A673 (cell line): ENCODE measurements at regions not wholly inside any gene's neighbourhood (a gene's known extent, or its start where the extent isn't known, plus 50 kb on each side); places are given as distances from the start of the nearest gene placed in this dataset.

ENCODE experiments used
- BruUV-seq: library from RNA; stranded (reverse); fragments of 400-500 nt; replicated peaks from 2 replicates; lab custom pipeline; 2021; lab: Mats Ljungman, UMichigan
- CTCF ChIA-PET: fragments of 300-600 bp; sonication (Branson Sonifier 250); formaldehyde crosslinking; loops from one replicate; lab custom pipeline; 2022; ENCODE audit warnings: antibody characterized with exemption; lab: Charles Lee
- POLR2A ChIA-PET: fragments of 300-600 bp; sonication (Branson Sonifier 250); formaldehyde crosslinking; loops from one replicate; lab custom pipeline; 2022; ENCODE audit warnings: antibody characterized with exemption; ENCODE audit not compliant: low non-redundant PET; lab: Charles Lee
- DNase-seq: peaks from one replicate; pipeline ENCODE4 v3.0.0-alpha.2; 2015; ENCODE audit warnings: low spot score
- H3K27ac ChIP-seq: fragments of 200-600 bp; sonication (generic); 2 replicates; pipeline ENCODE4 v1.5.1; 2016; ENCODE audit warnings: mixed run types, low read depth, mild to moderate bottlenecking, mixed read lengths, antibody characterized with exemption, low read length; ENCODE audit not compliant: poor library complexity, severe bottlenecking
- H3K27me3 ChIP-seq: fragments of 200-600 bp; sonication (generic); replicated peaks from 2 replicates; pipeline ENCODE4 v1.6.1; 2017; ENCODE audit warnings: mixed run types, low read depth, mild to moderate bottlenecking, mixed read lengths, antibody characterized with exemption, low read length; ENCODE audit not compliant: insufficient read depth, poor library complexity
- H3K36me3 ChIP-seq: fragments of 200-600 bp; sonication (generic); 2 replicates; pipeline ENCODE4 v1.6.1; 2016; ENCODE audit warnings: mixed run types, mild to moderate bottlenecking, mixed read lengths, antibody characterized with exemption, low read length; ENCODE audit not compliant: insufficient read depth, poor library complexity, severe bottlenecking
- H3K4me1 ChIP-seq: fragments of 200-600 bp; sonication (generic); 2 replicates; pipeline ENCODE4 v1.6.1; 2017; ENCODE audit warnings: mixed run types, mild to moderate bottlenecking, mixed read lengths, antibody characterized with exemption, low read length; ENCODE audit not compliant: insufficient read depth, poor library complexity, severe bottlenecking
- H3K4me3 ChIP-seq: fragments of 200-600 bp; sonication (generic); 2 replicates; pipeline ENCODE4 v1.5.1; 2016; ENCODE audit warnings: low read depth, mixed run types, mild to moderate bottlenecking, mixed read lengths, low read length; ENCODE audit not compliant: poor library complexity, severe bottlenecking
- H3K9me3 ChIP-seq: fragments of 200-600 bp; sonication (generic); 2 replicates; pipeline ENCODE4 v1.6.1; 2016; ENCODE audit warnings: mixed run types, low read depth, mild to moderate bottlenecking, mixed read lengths, antibody characterized with exemption, low read length; ENCODE audit not compliant: poor library complexity, severe bottlenecking
- EZH2 ChIP-seq: fragments of 200-600 bp; sonication (generic); IDR thresholded peaks from 2 replicates; pipeline ENCODE4 v1.6.1; 2017; ENCODE audit warnings: borderline replicate concordance, low read depth, mild to moderate bottlenecking, mixed read lengths, antibody characterized with exemption, low read length; ENCODE audit not compliant: poor library complexity, severe bottlenecking
- intact Hi-C: fragments of 100-400 bp; cut with micrococcal nuclease; formaldehyde crosslinking; loops from one replicate; pipeline ENCODE4 v1.10.0; 2022; ENCODE audit not compliant: unreplicated experiment
- TF ChIP-seq, protein P1 (sequence below): fragments of 300-800, 200-600 bp; sonication (generic); conservative IDR thresholded peaks from 2 replicates; pipeline ENCODE4 v1.5.1; 2017; ENCODE audit warnings: low read depth, mild to moderate bottlenecking, antibody characterized with exemption, low read length, moderate library complexity, mixed read lengths

DNA sequence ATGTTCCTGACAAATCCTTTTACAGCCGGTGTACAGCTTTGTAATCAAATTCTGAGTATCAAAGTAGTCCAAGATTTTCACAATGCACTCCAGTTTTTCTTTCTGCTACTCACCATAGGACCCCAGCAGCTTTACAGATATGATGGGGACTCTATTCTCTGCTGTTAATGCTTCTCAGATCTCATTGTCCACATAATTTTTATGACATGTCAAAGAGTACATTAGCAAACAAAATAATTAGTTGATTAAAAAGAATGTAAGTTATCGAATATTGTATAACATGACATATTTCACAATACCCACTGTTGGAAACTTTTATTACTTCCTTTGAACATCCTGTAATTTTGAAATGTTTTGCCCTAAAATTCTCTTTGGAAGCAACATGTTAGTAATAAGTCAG, 81.4 kb upstream of the KIAA1217 start:
- H3K27me3 ChIP-seq: no peaks in the 10 kb centered on the region
- ChIA-PET CTCF (no interaction called here), POLR2A (no interaction called here)
- peak; percentile 70 for DNase-seq
- peak overlapping the region; percentile 76 for H3K27ac ChIP-seq
- no peaks in the 10 kb centered on the region for H3K9me3 ChIP-seq
- peak overlapping the region; percentile 24 for H3K4me3 ChIP-seq
- intact Hi-C loops: no loop called here
- H3K36me3 ChIP-seq: no peaks in the 10 kb centered on the region
- BruUV-seq: no TSS peak
- peaks cover 42% of the 10 kb centered on the region for H3K4me1 ChIP-seq
- TF ChIP-seq, protein P1, sequence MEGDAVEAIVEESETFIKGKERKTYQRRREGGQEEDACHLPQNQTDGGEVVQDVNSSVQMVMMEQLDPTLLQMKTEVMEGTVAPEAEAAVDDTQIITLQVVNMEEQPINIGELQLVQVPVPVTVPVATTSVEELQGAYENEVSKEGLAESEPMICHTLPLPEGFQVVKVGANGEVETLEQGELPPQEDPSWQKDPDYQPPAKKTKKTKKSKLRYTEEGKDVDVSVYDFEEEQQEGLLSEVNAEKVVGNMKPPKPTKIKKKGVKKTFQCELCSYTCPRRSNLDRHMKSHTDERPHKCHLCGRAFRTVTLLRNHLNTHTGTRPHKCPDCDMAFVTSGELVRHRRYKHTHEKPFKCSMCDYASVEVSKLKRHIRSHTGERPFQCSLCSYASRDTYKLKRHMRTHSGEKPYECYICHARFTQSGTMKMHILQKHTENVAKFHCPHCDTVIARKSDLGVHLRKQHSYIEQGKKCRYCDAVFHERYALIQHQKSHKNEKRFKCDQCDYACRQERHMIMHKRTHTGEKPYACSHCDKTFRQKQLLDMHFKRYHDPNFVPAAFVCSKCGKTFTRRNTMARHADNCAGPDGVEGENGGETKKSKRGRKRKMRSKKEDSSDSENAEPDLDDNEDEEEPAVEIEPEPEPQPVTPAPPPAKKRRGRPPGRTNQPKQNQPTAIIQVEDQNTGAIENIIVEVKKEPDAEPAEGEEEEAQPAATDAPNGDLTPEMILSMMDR: no peak
- TF ChIP-seq EZH2: no peak

DNA sequence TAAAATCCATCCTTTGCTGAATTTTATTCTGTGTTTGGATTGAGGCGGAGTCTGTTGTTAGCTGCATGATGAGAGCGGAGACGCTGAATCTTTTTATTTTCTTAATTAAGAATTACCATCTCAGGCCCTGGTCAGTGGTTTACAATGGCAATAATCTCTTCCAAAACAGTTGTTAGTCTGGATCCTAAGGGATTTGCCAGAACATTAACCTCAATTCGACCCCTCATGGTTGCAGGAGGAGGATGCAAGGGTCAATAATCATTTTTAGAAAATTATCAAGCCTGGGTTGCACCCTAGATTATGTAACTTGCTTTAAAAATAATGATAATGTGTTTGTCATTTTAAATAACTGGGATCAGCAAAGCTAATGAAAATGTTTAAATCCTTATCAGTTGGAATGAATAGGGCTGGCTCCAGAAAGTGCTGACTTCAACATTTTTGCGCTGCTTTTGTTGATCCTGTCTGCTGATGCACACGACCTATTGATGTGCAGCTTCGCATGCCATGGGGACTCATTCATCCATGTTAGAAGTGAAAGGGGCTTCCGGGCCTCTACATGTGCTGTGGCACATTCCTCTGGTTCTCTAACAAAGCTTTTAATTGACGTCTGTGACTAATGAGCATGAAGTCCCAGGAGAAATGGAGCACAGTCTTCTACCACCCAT, 80.7 kb upstream of the KIAA1217 start:
- POLR2A ChIA-PET: interaction anchor here (0.6 kb wide), 1 partner anchor 134 kb away, joined by 3 read pairs; no protein-coding TSS in a partner anchor
- peaks cover 42% of the 10 kb centered on the region for H3K4me1 ChIP-seq
- no peaks in the 10 kb centered on the region for H3K27me3 ChIP-seq
- peak; percentile 97 for DNase-seq
- H3K27ac ChIP-seq: peak overlapping the region; percentile 76
- no peaks in the 10 kb centered on the region for H3K9me3 ChIP-seq
- peak overlapping the region; percentile 24 for H3K4me3 ChIP-seq
- intact Hi-C loops: no loop called here
- CTCF ChIA-PET: interaction anchor here (0.8 kb wide), 1 partner anchor 9 kb away, joined by 13 read pairs; no protein-coding TSS in a partner anchor
- no peaks in the 10 kb centered on the region for H3K36me3 ChIP-seq
- BruUV-seq: no TSS peak
- no peak for TF ChIP-seq EZH2
- TF ChIP-seq, protein P1: no peak

DNA sequence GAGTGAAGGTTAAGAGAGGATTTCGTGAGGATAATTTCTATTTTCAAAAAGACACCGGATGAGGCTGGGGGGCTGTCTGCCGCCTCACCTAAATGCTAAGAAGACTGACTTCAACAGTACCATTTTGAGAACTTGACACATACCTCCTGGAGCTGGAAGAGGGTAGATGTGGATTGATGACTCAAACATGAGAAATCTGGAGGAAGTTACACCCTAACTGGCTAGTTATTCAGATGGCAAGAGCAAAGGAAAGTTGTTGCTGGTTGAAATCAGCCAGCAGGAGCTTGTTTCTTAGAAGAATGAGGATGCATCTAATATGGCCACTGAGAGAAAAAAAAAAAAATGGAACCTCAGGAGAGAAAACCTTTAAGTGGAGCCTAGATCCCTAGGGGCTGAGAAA, 76.2 kb upstream of the KIAA1217 start:
- Histone ChIP-seq H3K4me3 (no peak overlapping the region), H3K9me3 (no peaks in the 10 kb centered on the region), H3K36me3 (no peaks in the 10 kb centered on the region), H3K4me1 (peaks cover 21% of the 10 kb centered on the region), H3K27me3 (no peaks in the 10 kb centered on the region), H3K27ac (no peak overlapping the region)
- no TSS peak for BruUV-seq
- peak; percentile 30 for DNase-seq
- ChIA-PET CTCF (no interaction called here), POLR2A (interaction anchor here (0.6 kb wide), 1 partner anchor 19 kb away, joined by 9 read pairs; no protein-coding TSS in a partner anchor)
- intact Hi-C loops: no loop called here
- TF ChIP-seq, protein P1: no peak
- no peak for TF ChIP-seq EZH2
